ENCODE measurements at regions not wholly inside any gene's neighbourhood (a gene's known extent, or its start where the extent isn't known, plus 50 kb on each side); places are given as distances from the start of the nearest gene placed in this dataset.
"Not testable (repeated sequence)": the region's sequence is repeated elsewhere in the genome, so short reads cannot be mapped to it uniquely, and the experiment has no call there.

DNA sequence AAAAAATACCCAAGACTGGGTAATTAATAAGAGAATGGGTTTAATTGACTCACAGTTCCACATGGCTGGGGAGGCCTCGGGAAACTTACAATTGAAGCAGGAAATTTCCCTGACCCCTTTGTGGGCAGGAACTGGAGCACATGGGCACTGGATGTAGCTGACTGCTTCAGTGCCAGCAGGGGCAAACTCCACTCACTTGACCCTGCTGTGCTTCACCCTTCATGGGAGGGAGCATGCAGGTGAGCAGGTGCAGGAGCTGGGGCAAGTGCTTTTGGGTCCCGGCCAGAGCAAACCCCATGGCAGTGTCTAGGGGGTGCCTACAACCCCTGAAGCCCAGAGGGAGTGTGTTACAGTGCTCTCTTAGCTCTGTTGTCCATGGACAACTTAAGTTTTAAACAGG is 132.6 kb downstream of the AKR1D1 start:
- no peak for DNase-seq (ENCODE audit: low read depth in 4 of 6, low spot score in 6 of 6)
- H3K36me3 ChIP-seq (ENCODE audit: control insufficient read depth, insufficient read depth, low read length): no peaks in the 10 kb centered on the region
- no peaks in the 10 kb centered on the region for H3K4me1 ChIP-seq (ENCODE audit: control insufficient read depth, insufficient read depth, low read length)
- H3K4me3 ChIP-seq (ENCODE audit: low read depth, low read length): no peak overlapping the region
- WGBS (ENCODE audit: insufficient coverage): 97% methylated on average over 2 of the region's 2 CpGs
- no peaks in the 10 kb centered on the region for H3K27me3 ChIP-seq (ENCODE audit: control insufficient read depth, insufficient read depth, low read length)
- H3K27ac ChIP-seq (ENCODE audit: low read depth, low read length): no peak overlapping the region
- no peaks in the 10 kb centered on the region for H3K9me3 ChIP-seq (ENCODE audit: control insufficient read depth, insufficient read depth, low read length)

- no peaks in the 10 kb centered on the region for H3K9me3 ChIP-seq (ENCODE audit: control insufficient read depth, insufficient read depth, low read length)
- H3K36me3 ChIP-seq (ENCODE audit: control insufficient read depth, insufficient read depth, low read length): no peaks in the 10 kb centered on the region
- DNase-seq (ENCODE audit: low read depth in 4 of 6, low spot score in 6 of 6): no peak
- 29% methylated on average over 2 of the region's 2 CpGs for WGBS (ENCODE audit: insufficient coverage)
- no peak overlapping the region for H3K27ac ChIP-seq (ENCODE audit: low read depth, low read length)
- H3K4me3 ChIP-seq (ENCODE audit: low read depth, low read length): no peak overlapping the region
- H3K4me1 ChIP-seq (ENCODE audit: control insufficient read depth, insufficient read depth, low read length): no peaks in the 10 kb centered on the region
- H3K27me3 ChIP-seq (ENCODE audit: control insufficient read depth, insufficient read depth, low read length): no peaks in the 10 kb centered on the region
These were observed 136.1 kb downstream of the AKR1D1 start for GRCh38 chr7:138212314-138212713.

GRCh38 chr7:138214926-138215325 is 138.7 kb downstream of the AKR1D1 start:
- H3K27me3 ChIP-seq (ENCODE audit: control insufficient read depth, insufficient read depth, low read length): no peaks in the 10 kb centered on the region
- no peak overlapping the region for H3K4me3 ChIP-seq (ENCODE audit: low read depth, low read length)
- H3K27ac ChIP-seq (ENCODE audit: low read depth, low read length): no peak overlapping the region
- DNase-seq (ENCODE audit: low read depth in 4 of 6, low spot score in 6 of 6): no peak
- H3K9me3 ChIP-seq (ENCODE audit: control insufficient read depth, insufficient read depth, low read length): no peaks in the 10 kb centered on the region
- H3K4me1 ChIP-seq (ENCODE audit: control insufficient read depth, insufficient read depth, low read length): no peaks in the 10 kb centered on the region
- WGBS (ENCODE audit: insufficient coverage): 100% methylated on average over 3 of the region's 4 CpGs
- H3K36me3 ChIP-seq (ENCODE audit: control insufficient read depth, insufficient read depth, low read length): no peaks in the 10 kb centered on the region

GRCh38 chr7:138220321-138220720 is 144.1 kb downstream of the AKR1D1 start:
- H3K4me1 ChIP-seq (ENCODE audit: control insufficient read depth, insufficient read depth, low read length); H3K27ac ChIP-seq (ENCODE audit: low read depth, low read length); DNase-seq (ENCODE audit: low read depth in 4 of 6, low spot score in 6 of 6); H3K27me3 ChIP-seq (ENCODE audit: control insufficient read depth, insufficient read depth, low read length); H3K9me3 ChIP-seq (ENCODE audit: control insufficient read depth, insufficient read depth, low read length); H3K4me3 ChIP-seq (ENCODE audit: low read depth, low read length); H3K36me3 ChIP-seq (ENCODE audit: control insufficient read depth, insufficient read depth, low read length): not testable (repeated sequence)
- 95% methylated on average over 3 of the region's 3 CpGs for WGBS (ENCODE audit: insufficient coverage)

- not testable (repeated sequence) for H3K27me3 ChIP-seq (ENCODE audit: control insufficient read depth, insufficient read depth, low read length)
- WGBS (ENCODE audit: insufficient coverage): 95% methylated on average over 2 of the region's 4 CpGs
These were observed 145.1 kb downstream of the AKR1D1 start for GRCh38 chr7:138221388-138221787.

DNA sequence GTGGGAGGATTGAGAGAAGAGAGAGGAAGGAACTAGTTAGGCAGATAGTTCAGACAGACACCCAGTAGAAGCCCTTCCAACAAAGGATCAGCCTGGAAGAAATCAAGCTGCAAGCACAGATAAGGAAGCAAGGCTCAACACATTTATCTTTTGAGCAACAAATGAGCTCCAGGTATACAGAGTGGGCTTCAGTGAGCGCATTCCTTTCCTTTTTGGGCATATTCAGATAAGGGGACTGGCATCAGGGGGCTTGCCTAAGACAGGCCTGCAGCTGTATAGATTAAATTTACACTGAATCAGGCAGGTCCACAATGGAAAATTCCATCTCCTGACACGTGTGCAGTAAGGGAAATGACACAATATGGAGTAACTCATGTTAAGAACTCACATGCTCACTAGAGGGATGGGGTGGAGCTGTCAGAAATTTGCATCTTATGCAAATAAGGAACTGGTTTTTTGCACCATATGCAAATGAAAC is 147.2 kb downstream of the AKR1D1 start:
- Histone ChIP-seq H3K27me3 (ENCODE audit: control insufficient read depth, insufficient read depth, low read length) (no peaks in the 10 kb centered on the region), H3K27ac (ENCODE audit: low read depth, low read length) (no peak overlapping the region), H3K36me3 (ENCODE audit: control insufficient read depth, insufficient read depth, low read length) (no peaks in the 10 kb centered on the region), H3K9me3 (ENCODE audit: control insufficient read depth, insufficient read depth, low read length) (peaks cover 7% of the 10 kb centered on the region), H3K4me3 (ENCODE audit: low read depth, low read length) (no peak overlapping the region), H3K4me1 (ENCODE audit: control insufficient read depth, insufficient read depth, low read length) (peaks cover 13% of the 10 kb centered on the region)
- DNase-seq (ENCODE audit: low read depth in 4 of 6, low spot score in 6 of 6): no peak
- 100% methylated on average over 2 of the region's 2 CpGs for WGBS (ENCODE audit: insufficient coverage)

More at GRCh38 chr7:138221388-138221787, 145.1 kb downstream of the AKR1D1 start:
- not testable (repeated sequence) for H3K27ac ChIP-seq (ENCODE audit: low read depth, low read length); DNase-seq (ENCODE audit: low read depth in 4 of 6, low spot score in 6 of 6); H3K4me1 ChIP-seq (ENCODE audit: control insufficient read depth, insufficient read depth, low read length); H3K9me3 ChIP-seq (ENCODE audit: control insufficient read depth, insufficient read depth, low read length); H3K4me3 ChIP-seq (ENCODE audit: low read depth, low read length); H3K36me3 ChIP-seq (ENCODE audit: control insufficient read depth, insufficient read depth, low read length)

DNA sequence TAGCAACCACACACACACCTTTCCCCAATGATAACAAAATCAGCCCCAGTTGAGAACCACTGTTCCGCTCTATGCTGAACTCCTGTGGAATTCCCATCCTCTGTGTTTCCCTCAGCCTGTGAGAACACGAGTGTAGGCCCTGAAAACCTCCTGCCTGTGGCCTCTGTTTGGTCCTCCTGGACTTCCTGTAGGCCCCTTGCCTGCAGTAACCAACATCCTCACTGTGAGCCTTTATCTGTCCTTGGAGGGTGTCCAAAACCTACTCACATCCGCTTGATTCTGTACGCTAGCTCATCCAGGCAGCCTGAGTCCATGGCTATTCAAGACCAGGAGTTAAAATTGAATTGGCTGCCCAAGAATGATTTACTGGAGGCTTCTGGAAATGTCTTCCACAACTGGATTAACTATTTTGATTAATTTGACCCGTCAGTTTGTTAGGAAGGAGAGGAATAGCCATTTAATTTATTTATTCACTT is 149.8 kb downstream of the AKR1D1 start:
- H3K9me3 ChIP-seq (ENCODE audit: control insufficient read depth, insufficient read depth, low read length): peaks cover 2% of the 10 kb centered on the region
- no peaks in the 10 kb centered on the region for H3K27me3 ChIP-seq (ENCODE audit: control insufficient read depth, insufficient read depth, low read length)
- no peaks in the 10 kb centered on the region for H3K36me3 ChIP-seq (ENCODE audit: control insufficient read depth, insufficient read depth, low read length)
- no peak overlapping the region for H3K4me3 ChIP-seq (ENCODE audit: low read depth, low read length)
- peak in 5 of 6 donors; percentile 38 to 91 (median 57) for DNase-seq (ENCODE audit: low read depth in 4 of 6, low spot score in 6 of 6)
- H3K4me1 ChIP-seq (ENCODE audit: control insufficient read depth, insufficient read depth, low read length): peaks cover 13% of the 10 kb centered on the region
- peak overlapping the region; percentile 59 for H3K27ac ChIP-seq (ENCODE audit: low read depth, low read length)
- WGBS (ENCODE audit: insufficient coverage): 19% methylated on average over 2 of the region's 5 CpGs

- Histone ChIP-seq H3K27ac (ENCODE audit: low read depth, low read length) (peak overlapping the region; percentile 59), H3K9me3 (ENCODE audit: control insufficient read depth, insufficient read depth, low read length) (peaks cover under 1% of the 10 kb centered on the region), H3K4me3 (ENCODE audit: low read depth, low read length) (no peak overlapping the region), H3K4me1 (ENCODE audit: control insufficient read depth, insufficient read depth, low read length) (peaks cover 13% of the 10 kb centered on the region), H3K27me3 (ENCODE audit: control insufficient read depth, insufficient read depth, low read length) (no peaks in the 10 kb centered on the region), H3K36me3 (ENCODE audit: control insufficient read depth, insufficient read depth, low read length) (no peaks in the 10 kb centered on the region)
- DNase-seq (ENCODE audit: low read depth in 4 of 6, low spot score in 6 of 6): peak in 5 of 6 donors; percentile 35 to 95 (median 66)
- WGBS (ENCODE audit: insufficient coverage): 14% methylated on average over 1 of the region's 4 CpGs
These were observed 150.6 kb downstream of the AKR1D1 start for GRCh38 chr7:138226745-138227279.

DNA sequence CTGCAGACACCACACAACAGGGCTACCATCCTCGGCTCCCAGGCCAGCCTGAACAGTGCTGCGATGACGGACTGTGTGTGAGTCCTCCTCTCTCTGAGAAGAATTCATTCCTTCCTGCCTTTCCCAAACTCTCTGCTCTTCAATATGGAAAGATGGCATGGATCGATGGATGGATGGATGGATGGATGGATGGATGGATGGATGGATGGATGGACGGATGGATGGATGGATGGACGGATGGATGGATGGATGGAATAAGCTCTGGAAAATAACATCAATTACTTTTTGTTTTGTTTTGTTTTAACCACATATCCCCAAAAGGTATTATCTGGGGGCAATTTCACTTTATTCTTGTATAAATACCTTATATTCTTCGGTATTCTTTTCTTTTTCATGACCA is 151.9 kb downstream of the AKR1D1 start:
- no peak overlapping the region for H3K27ac ChIP-seq (ENCODE audit: low read depth, low read length)
- H3K9me3 ChIP-seq (ENCODE audit: control insufficient read depth, insufficient read depth, low read length): no peaks in the 10 kb centered on the region
- H3K4me1 ChIP-seq (ENCODE audit: control insufficient read depth, insufficient read depth, low read length): peaks cover 13% of the 10 kb centered on the region
- no peak for DNase-seq (ENCODE audit: low read depth in 4 of 6, low spot score in 6 of 6)
- no peaks in the 10 kb centered on the region for H3K36me3 ChIP-seq (ENCODE audit: control insufficient read depth, insufficient read depth, low read length)
- 60% methylated on average over 3 of the region's 7 CpGs for WGBS (ENCODE audit: insufficient coverage)
- H3K4me3 ChIP-seq (ENCODE audit: low read depth, low read length): no peak overlapping the region
- no peaks in the 10 kb centered on the region for H3K27me3 ChIP-seq (ENCODE audit: control insufficient read depth, insufficient read depth, low read length)

DNA sequence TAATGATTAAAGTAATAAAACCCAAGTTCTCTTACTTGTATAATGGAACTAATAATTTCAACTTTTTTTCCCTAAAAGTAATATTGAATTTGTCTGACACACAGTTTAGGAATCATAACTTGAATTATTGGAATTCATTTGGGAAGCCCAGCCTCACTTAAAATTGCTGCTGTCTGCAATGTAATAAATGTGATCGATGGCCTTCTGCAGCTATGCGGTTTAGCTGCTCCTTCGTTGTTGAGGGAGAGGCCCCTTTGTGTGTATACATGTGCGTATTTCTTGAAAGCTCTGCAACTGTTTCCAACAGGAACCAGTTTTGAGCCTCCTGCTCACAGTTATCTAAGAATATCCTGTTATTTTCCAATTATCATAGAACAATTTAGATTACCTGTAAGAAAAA is 152.5 kb downstream of the AKR1D1 start:
- peaks cover 13% of the 10 kb centered on the region for H3K4me1 ChIP-seq (ENCODE audit: control insufficient read depth, insufficient read depth, low read length)
- no peaks in the 10 kb centered on the region for H3K27me3 ChIP-seq (ENCODE audit: control insufficient read depth, insufficient read depth, low read length)
- no peaks in the 10 kb centered on the region for H3K36me3 ChIP-seq (ENCODE audit: control insufficient read depth, insufficient read depth, low read length)
- DNase-seq (ENCODE audit: low read depth in 4 of 6, low spot score in 6 of 6): peak in 1 of 6 donors; percentile 88
- H3K4me3 ChIP-seq (ENCODE audit: low read depth, low read length): no peak overlapping the region
- H3K27ac ChIP-seq (ENCODE audit: low read depth, low read length): no peak overlapping the region
- H3K9me3 ChIP-seq (ENCODE audit: control insufficient read depth, insufficient read depth, low read length): no peaks in the 10 kb centered on the region
- 34% methylated on average over 3 of the region's 4 CpGs for WGBS (ENCODE audit: insufficient coverage)
